GM20000 (cell line): ENCODE measurements at regions not wholly inside any gene's neighbourhood (a gene's known extent, or its start where the extent isn't known, plus 50 kb on each side); places are given as distances from the start of the nearest gene placed in this dataset.

Experiments
- DNase-seq: peaks from one replicate; pipeline ENCODE4 v3.0.0; 2012; ENCODE audit warnings: low spot score
- CTCF ChIP-seq: IDR thresholded peaks from 2 replicates; pipeline ENCODE4 v1.5.1; 2012; ENCODE audit warnings: mild to moderate bottlenecking, control low read depth; ENCODE audit errors: extremely low read depth, missing control alignments

GRCh38 chr4:125365731-125366130, 51.0 kb downstream of the FAT4 start:
- DNase-seq, result no peak
- no peak for TF ChIP-seq CTCF

- no peak for TF ChIP-seq CTCF
- no peak for DNase-seq
Measured at GRCh38 chr4:125368146-125368545, 53.4 kb downstream of the FAT4 start.

GRCh38 chr4:125368671-125369081, 53.9 kb downstream of the FAT4 start:
- DNase-seq, result no peak
- TF ChIP-seq CTCF, result no peak

- TF ChIP-seq CTCF, result no peak
- no peak for DNase-seq
Measured at GRCh38 chr4:125369098-125369497, 54.3 kb downstream of the FAT4 start.

GRCh38 chr4:125370478-125370877, 55.7 kb downstream of the FAT4 start:
- TF ChIP-seq CTCF, result no peak
- no peak for DNase-seq

- DNase-seq, result no peak
- no peak for TF ChIP-seq CTCF
Measured at GRCh38 chr4:125382995-125383394, 68.2 kb downstream of the FAT4 start.

- no peak for TF ChIP-seq CTCF
- DNase-seq, result no peak
Measured at GRCh38 chr4:125387770-125388169, 73.0 kb downstream of the FAT4 start.
